LNCaP clone FGC (cell line): ENCODE measurements at regions not wholly inside any gene's neighbourhood (a gene's known extent, or its start where the extent isn't known, plus 50 kb on each side); places are given as distances from the start of the nearest gene placed in this dataset.

Source experiments
- DNase-seq: peaks from one replicate; pipeline ENCODE4 v3.0.0-alpha.2; 2011; ENCODE audit warnings: low read depth
- H3K4me3 ChIP-seq: 2 replicates; pipeline ENCODE4 v1.5.1; 2011; ENCODE audit warnings: mild to moderate bottlenecking, low read depth, low read length, control low read depth
- TF ChIP-seq, protein P1 (sequence below): IDR thresholded peaks from 2 replicates; pipeline ENCODE4 v1.5.1; 2012; ENCODE audit warnings: mild to moderate bottlenecking; ENCODE audit not compliant: control insufficient read depth, insufficient read depth; ENCODE audit errors: extremely low read depth

DNA sequence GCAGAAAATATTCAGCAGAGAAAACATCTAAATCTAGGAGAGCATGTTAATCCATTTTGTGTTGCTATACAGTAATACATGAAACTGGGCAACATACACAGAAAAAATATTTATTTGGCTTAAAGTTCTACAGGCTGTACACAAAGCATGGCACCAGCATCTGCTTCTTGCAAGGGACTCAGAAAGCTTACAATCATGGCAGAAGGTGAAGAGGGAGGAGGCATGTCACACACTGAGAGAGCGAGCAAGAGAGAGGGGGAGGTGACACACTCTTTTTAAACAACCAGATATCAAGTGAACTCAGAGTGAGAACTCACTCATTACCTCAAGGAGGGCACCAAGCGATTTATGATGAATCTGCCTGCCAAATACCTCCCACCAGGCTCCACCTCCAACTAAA lies 94.2 kb upstream of the CNOT2 start:
- no peak for DNase-seq
- TF ChIP-seq, protein P1, sequence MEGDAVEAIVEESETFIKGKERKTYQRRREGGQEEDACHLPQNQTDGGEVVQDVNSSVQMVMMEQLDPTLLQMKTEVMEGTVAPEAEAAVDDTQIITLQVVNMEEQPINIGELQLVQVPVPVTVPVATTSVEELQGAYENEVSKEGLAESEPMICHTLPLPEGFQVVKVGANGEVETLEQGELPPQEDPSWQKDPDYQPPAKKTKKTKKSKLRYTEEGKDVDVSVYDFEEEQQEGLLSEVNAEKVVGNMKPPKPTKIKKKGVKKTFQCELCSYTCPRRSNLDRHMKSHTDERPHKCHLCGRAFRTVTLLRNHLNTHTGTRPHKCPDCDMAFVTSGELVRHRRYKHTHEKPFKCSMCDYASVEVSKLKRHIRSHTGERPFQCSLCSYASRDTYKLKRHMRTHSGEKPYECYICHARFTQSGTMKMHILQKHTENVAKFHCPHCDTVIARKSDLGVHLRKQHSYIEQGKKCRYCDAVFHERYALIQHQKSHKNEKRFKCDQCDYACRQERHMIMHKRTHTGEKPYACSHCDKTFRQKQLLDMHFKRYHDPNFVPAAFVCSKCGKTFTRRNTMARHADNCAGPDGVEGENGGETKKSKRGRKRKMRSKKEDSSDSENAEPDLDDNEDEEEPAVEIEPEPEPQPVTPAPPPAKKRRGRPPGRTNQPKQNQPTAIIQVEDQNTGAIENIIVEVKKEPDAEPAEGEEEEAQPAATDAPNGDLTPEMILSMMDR: no peak
- no peak overlapping the region for H3K4me3 ChIP-seq

DNA sequence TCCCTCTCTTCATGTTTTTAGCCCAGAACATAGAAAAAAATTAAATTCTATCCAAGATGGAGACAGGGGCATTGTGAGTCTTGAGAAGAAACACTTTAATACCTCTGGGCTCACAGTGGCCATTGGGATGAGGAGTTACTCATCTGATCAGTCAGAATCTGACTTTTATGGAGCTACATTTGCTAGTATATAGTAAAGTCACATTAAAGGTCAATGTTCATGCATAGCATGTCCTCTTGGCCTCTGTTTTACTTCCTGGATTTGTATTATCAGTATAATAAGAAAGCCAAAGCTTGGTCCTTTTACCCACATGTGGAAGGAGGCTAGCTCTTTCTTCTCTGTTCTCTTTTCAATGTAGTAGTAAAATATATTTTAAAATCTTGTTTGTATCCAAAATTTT lies 93.6 kb upstream of the CNOT2 start:
- no peak for DNase-seq
- H3K4me3 ChIP-seq: no peak overlapping the region
- TF ChIP-seq, protein P1: no peak

DNA sequence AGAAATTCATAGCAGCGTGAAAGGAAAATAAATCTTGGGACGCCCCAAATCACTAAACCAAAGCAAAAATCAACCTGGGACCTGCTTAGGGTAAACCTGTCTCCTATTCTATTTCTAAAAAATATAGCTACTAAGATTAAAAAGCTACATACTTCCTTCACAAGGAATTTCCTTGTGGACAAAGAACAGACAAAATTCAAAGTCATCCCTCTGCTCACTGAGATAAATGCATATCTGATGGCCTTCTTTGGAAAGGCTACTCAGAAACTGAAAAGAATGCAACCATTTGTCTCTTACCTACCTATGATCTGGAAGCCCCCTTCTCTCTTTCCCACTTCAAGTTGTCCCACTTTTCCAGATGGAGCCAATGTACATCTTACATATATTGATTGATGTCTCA lies 93.0 kb upstream of the CNOT2 start:
- no peak for DNase-seq
- H3K4me3 ChIP-seq: no peak overlapping the region
- TF ChIP-seq, protein P1: no peak

DNA sequence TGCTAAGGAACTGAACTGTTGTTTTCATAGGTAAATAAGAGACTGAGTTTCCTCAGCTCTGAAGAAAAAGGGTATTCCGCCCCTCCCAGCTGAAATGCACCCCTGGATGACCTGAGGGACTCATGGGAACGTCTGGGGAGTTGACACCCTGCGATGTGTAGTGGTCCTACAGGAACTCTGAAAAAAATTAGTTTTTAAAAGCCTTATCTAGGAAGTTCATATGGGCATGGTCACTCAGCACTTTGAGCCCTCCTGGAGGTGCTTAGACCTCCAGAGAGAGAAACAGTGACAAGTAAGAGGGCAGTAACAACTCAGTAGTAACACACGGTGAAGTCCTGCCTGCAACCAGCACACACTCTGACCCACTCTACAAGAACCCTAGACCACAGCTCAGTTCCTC lies 91.2 kb upstream of the CNOT2 start:
- H3K4me3 ChIP-seq: no peak overlapping the region
- no peak for DNase-seq
- TF ChIP-seq, protein P1: no peak

DNA sequence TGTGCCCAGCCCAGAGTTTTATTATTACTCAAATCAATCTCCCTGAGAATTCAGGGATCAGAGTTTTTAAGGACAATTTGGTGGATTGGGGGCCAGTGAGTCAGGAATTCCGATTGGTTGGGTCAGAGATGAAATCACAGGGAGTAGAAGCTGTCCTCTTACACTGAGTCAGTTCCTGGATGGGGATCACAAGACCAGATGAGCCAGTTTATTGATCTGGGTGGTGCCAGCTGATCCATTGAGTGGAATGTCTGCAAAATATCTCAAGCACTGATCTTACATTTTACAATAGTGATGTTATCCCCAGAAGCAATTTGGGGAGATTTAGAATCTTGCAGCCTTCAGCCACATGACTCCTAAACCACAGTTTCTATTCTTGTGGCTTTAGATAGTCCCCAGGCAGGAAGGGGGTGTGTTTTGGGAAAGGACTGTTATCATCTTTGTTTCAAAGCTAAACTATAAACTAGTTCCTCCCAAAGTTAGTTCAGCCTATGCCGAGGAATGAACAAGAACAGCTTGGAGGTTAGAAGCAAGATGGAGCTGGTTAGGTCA lies 89.1 kb upstream of the CNOT2 start:
- TF ChIP-seq, protein P1: no peak
- DNase-seq: no peak
- no peak overlapping the region for H3K4me3 ChIP-seq

DNA sequence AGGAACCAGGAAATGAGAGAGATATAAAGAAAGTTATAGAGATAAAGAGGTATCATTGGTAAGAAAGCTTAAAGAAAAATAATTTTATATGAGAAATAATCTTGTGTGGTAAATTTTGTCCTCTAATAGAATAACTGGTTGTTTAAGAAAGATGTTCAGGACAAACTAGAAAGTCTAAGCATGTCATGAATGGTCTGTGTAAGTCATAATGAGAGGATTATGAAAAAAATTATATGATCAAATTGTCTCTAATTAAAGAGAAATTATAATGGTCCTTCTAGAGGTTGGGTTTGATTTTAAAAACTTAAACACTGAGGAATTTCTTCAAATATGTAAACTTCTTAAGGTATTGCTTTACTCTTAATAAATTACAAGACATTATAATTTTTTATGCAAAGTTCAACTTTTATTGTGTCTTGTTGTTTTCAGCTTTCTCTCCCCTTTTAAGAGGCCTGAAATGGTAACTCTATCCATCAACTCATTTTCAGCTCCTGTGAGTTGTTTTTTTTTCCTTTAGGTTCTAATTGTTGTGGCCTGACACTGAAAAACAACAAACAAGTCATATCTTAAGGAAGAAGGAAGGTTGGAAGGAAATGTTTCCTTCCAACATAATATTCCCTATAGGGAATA lies 88.2 kb upstream of the CNOT2 start:
- TF ChIP-seq, protein P1: no peak
- no peak overlapping the region for H3K4me3 ChIP-seq
- DNase-seq: no peak

DNA sequence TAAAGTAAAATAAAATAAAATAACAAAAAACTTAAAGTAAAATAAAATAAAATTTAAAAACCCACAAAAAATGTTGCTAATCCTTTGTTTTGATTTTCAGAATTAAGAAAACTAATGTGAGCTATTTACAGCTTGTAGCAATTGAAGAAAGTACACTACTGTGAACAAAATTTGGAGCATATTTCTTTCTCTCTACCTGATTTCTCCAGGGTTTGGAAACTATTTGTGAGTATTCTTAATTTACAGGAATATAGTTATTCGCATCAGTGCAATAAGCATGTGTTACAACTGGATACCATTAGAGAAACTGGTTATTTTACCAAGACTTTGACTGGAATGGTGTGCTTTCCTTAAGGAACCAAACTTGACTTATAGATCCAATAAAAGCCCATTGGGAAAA lies 86.1 kb upstream of the CNOT2 start:
- TF ChIP-seq, protein P1: no peak
- DNase-seq: no peak
- H3K4me3 ChIP-seq: no peak overlapping the region
